Hematopoietic multipotent progenitor cell treated with erythropoietin and hydrocortisone succinate and interleukin-3 and kit ligand, for 17 days (in vitro differentiated cells): ENCODE measurements at regions not wholly inside any gene's neighbourhood (a gene's known extent, or its start where the extent isn't known, plus 50 kb on each side); places are given as distances from the start of the nearest gene placed in this dataset.
"Not testable (repeated sequence)": the region's sequence is repeated elsewhere in the genome, so short reads cannot be mapped to it uniquely, and the experiment has no call there.

Source experiments
- DNase-seq: peaks from one replicate; pipeline ENCODE4 v3.0.0-alpha.2; 2015; ENCODE audit warnings: low spot score

DNA sequence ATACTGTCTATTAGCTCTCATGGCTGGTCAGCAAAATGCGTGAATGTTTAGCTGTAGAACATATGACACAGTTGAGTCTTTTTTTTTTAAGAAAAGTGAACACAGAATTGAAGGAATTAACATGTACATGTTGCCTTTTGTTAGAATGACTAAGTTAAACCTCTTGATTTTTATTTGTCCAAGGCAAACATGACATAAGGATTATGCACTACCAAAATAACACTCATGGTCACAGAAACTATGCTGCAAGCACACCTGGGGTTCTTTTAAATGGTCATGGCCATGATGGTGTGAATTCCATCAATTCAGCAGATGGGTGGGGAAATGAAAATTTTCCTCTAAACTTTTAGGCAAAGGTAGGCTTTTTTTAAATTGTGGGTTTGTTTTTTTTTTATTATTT, 80.1 kb upstream of the CXCL13 start:
- no peak for DNase-seq

- DNase-seq: not testable (repeated sequence)
Measured at GRCh38 chr4:77527900-77528299, 77.7 kb upstream of the CXCL13 start.

DNA sequence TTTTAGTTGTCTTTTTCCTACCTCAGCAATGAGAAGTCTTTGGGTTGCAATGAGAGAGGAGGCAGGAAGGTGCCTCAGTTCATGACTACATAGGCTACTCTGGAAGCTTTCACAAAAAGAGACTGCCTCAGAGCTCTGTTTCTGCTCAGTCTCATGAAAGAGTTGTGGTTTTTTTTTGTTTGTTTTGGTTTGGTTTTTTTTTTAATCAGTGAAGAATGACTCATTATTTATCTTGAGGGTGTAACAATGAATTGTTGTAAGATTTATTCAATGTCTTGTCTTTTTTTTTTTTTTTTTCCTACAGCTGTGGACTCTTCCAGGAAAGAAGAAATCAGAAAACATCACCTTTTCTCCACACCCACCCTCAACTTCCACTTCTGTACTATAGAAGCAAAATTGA, 67.5 kb upstream of the CXCL13 start:
- no peak for DNase-seq

DNA sequence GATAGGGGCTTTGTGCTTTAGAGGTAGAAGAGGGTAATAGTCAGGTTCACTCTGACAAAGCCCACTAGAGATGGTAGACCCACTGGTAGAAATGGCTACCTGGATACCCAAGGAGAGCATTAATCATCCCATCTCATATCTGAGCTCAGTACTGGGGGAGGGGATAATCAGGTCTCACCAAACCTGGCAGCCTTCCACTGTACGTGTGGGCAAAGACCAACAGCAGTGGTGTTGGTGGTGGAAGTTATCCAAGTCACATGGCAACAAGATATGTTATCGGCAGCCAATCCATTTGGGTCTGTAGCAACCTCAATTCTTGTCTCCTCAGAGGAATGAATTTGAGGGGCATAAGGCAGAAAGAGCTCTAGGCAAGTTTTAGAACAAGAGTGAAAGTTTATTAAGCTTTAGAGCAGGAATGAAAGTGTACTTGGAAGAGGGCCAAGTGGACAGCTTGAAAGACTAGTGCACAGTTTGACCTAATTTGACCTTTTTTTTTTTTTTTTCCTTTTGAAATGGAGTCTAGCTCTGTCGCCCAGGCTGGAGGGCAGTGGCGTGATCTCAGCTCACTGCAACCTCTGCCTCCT, 67.0 kb upstream of the CXCL13 start:
- DNase-seq: no peak
